HG03432 (cell line): ENCODE measurements at regions not wholly inside any gene's neighbourhood (a gene's known extent, or its start where the extent isn't known, plus 50 kb on each side); places are given as distances from the start of the nearest gene placed in this dataset.
A peak's percentile ranks its signal among the peaks of the same experiment; 100 is the strongest.

ENCODE experiments used
- ATAC-seq: cut with Tn5 transposase; IDR thresholded peaks from one replicate; pipeline ENCODE4 v1.9.1; 2021; ENCODE audit warnings: mild to moderate bottlenecking, moderate library complexity; ENCODE audit not compliant: unreplicated experiment

DNA sequence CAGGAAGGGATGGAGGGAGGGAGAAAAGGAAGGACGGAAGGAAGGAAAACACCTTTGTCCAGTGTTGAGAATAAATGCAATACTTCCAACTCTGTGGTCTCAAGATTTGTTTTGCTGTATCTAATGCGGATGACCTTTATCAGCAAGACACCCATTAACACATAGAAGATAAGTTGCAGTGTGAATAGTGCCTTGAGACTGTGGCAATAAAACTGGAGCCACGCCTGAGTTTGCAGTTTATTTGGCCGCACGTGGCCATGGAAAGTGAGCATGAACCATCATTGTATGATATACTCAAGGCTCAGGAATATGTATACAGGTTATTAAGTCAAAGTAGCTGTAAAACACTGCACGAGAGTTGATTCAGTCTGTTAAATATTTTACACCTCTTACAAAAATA is 113.6 kb upstream of the EEA1 start:
- no peak for ATAC-seq

DNA sequence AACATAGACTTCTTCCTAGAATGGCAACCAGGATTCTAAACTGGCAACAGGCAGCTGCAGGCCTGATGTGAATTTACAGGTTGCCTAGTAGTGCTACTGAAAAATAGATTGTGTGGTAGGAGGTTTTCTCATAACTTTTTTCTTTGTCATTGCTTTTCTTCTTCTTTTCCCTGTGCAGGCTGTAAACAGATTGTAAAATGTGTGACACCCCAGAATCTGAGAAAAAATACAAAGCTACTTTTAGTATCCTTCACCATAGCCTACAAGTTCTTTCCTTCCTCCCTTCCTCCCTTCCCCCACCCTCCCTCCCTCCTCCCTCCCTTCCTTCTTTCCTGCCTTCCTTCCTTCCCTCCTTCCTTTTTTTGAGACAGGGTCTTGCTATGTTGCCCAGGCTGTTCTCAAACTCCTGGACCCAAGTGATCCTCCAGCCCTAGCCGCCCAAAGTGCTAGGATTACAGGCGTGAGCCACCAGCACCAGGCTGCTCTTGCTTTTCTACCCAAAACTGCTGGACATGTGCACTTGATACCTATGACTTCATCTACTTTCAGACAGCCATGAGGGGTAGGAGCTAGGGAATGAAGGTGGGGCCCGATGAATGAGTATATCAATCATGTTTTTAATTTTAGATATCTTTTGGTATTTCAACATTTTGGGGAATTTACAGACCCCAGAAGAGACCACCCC is 114.2 kb upstream of the EEA1 start:
- no peak for ATAC-seq

DNA sequence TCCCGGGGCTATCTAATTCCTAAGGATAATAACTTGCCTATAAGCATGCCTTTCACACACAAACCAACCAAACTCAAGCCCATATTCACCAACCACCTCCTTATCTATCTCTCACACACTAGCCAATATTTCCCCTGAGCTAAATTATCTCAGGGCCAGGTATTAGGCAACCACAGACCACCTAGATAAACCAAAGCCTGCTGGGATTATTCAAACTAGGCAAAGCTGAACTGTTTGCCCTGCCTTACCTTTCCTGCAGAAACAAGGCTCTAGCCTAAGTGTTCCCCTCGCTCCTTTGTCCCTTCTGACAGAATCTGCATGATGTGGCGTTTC is 114.7 kb upstream of the EEA1 start:
- no peak for ATAC-seq

DNA sequence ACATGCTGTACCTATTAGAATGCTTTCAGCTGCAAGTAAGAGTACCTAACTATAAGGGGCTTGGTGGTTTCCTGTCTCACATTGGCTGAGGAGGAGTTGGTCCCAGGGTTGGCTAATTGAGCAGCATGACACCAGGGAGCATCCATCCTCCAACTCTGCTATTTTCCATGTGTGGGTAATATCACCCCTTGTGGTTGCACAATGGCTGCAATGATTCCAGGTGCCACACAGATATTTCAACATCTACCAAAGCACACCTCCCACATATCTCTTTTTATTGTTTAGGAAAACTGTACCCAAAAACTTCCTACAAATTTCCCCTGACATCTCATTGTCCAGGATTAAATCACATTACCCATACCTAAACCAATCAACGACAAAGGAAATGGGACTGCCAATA is 118.0 kb upstream of the EEA1 start:
- no peak for ATAC-seq

DNA sequence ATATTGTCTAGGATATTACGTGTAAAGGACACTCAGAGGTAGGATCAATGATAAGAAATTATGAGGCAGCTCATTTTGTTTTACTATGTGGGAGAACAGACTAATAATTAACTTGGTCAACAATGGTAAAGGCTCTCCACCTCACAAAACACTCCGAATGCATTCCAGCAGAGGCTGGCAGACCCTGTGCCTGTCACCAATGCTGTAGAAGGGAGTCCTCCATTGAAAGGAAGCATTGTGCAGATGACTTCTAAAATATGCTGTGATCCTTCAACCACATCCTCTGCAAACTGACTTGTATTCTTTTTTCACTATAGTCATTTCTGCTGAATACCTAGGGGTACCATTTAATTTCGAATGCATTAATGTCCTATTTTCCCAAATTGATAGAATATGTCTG is 119.6 kb upstream of the EEA1 start:
- ATAC-seq, result no peak

DNA sequence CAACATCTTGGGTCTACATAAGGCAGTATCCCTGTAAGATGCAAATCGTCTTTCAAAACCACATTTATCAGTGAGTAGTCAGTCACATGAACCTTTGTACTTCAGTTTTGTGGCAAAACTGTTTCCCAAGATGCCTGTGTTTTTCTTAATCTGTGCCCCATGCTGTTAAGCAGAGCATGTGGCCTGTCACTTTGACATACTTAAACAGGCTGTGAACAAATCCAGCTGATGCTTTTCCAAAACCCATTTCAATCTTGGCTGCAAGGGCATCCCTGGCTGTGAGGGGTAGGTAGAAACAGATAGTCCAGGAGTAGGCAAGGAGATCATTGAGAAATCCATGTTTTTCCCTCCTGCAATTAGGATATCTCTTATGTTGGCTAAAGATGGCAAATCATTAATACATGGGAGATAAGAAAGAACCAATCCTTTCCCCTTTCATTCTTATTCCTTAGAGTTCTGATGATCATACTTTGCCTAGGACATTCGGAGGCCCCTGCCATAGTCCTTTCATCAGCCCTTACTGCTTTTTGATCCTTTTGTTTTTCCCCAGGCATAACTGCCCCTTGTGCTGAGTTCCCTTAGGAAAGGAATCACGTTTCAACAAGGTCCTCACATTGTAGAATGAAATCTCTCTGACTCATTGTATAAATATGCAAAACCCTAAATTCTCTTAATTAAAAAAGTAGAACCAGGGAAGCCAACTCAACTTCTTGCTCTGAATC is 121.1 kb upstream of the EEA1 start:
- no peak for ATAC-seq

DNA sequence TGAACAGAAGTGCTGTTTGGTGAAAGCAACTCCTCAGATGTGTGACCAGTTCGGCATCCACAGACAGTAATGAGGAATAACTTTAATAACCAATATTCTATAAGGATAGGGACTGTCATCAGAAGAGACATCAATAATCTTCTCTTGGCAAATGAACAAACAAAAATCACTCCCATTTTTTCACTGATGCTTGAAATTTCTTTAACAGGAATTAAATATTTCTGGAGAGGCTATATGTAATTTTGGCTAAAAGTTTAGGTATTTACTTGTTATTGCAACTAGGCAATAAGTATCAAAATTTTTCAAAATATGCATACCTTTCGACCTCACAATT is 121.6 kb upstream of the EEA1 start:
- ATAC-seq, result no peak

DNA sequence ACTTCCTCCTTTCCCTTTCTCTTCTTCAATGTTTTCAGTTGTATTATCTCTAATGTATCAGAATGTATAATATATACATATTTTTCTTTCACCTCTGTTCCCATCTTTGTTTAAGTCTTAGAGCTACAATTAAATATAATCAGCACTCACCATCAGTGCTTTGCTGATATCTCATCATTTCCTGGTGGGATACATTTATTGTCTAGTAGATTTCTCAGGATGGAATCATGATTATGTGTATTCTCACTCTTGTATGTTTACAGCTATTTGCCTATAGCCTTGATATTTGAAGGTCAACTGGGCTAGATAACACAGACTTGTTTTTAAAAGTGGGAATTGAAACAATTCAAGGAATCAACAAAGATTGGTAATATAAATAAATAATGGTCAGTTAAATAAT is 124.9 kb upstream of the EEA1 start:
- ATAC-seq, result no peak

DNA sequence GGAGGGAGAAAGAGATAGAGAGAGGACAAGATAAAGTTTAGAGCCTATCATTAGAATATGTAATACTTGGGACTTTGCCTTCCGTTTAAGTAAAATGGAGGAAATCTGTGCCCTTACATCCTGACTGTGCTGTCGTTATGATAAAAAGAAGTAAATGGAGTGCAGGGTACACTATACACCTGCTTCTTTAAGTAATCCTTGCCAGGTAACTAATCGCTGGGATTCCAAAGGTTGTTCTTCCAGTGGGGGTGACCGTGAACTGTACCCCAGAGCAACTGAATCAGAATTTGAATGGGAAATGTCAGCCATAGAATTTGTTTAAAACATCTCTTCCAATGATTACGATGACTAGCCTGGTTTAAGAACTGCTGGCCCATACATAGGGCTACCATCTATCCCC is 126.1 kb upstream of the EEA1 start:
- ATAC-seq, result no peak

DNA sequence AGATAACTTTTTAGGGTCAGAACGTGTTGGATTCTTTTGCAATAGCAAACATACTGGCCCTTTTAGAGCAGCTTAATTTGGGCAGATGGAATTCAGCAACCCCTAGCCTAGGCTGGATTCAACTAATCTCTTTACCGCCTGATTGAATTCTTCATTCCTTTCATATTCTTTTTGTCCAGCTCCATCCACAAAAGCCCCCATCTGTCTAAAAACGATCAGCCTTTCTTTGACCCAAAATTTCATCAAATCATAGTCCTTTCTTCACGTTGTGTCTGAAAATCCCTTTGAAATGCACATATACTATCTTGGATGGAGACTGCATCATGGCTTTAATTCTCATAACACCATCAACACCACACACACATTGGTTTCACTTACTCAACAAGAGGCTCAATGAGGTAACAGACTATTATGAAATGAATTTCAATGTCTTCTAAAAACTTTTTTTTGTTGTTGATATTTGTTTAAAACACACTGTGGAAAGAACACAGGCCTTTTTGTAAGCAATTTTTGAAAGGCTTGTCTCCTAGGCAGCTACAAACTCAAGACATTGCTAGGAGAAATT is 128.0 kb upstream of the EEA1 start:
- ATAC-seq, result no peak

DNA sequence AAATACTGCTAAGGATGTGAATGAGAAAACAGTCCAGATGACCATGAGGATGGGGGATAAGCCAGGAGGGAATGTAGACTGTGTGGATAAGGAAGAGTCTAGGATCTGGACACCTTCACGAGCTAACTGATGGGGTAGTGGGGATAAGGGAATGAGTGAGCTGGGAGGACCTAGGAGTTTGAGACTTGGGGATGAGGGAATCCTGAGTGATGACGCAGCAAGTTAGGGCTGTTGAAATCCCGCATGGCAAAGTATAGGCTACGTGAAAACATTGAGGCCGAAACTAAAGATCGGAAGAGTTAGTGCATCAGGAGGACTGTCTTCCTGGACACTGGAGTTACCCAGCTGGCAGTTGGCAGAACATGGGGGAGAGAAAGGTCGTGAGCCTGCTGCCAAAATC is 129.2 kb upstream of the EEA1 start:
- ATAC-seq, result no peak

DNA sequence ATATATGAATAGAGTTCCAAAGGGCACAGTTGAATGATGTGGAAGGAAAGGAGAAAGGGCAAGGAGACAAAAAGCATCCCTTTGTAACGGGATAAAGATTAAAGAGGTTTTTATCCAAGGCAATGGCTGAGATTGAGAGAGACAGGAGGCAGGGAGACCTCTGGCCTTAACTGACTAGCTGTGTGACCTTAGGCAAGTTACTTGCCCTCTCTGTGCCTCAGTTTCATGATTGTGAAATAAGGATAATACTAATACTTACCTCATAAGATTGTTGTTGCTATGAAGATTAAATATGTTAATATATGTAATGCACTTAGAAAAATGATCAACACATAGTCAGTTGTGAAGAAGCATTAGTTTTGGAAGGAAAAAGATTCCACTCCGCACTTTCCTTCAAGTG is 130.2 kb upstream of the EEA1 start:
- ATAC-seq, result no peak

DNA sequence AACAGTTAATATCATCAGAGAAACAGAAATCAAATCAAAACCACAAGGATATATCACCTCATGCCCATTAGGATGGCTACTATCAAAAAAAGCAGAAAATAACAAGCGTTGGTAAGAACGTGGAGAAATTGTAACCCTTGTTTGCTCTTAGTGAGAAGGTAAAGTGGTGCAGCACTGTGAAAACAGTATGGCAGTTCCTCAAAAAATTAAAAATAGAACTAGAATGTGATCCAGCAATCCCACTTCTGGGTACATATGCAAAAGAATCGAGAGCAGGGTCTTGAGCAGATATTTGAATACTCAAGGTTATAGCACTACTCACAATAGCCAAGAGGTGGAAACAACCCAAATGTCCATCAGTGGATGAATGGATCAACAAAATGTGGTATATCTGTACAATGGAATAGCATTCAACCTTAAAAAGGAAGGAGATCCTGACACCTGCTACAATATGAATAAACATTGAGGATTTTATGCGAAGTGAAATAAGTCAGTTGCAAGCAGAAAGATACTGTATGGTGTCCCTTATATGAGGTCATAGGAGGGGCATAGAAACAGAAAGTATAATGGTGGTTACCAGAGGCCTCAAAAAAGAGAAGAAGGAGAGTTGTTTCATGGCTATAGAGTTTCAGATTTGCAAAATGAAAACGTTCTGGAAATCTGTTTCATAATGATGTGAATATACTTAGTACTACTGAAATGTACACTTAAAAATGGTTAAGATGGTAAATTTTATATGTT is 131.0 kb upstream of the EEA1 start:
- peak; percentile 99 for ATAC-seq

DNA sequence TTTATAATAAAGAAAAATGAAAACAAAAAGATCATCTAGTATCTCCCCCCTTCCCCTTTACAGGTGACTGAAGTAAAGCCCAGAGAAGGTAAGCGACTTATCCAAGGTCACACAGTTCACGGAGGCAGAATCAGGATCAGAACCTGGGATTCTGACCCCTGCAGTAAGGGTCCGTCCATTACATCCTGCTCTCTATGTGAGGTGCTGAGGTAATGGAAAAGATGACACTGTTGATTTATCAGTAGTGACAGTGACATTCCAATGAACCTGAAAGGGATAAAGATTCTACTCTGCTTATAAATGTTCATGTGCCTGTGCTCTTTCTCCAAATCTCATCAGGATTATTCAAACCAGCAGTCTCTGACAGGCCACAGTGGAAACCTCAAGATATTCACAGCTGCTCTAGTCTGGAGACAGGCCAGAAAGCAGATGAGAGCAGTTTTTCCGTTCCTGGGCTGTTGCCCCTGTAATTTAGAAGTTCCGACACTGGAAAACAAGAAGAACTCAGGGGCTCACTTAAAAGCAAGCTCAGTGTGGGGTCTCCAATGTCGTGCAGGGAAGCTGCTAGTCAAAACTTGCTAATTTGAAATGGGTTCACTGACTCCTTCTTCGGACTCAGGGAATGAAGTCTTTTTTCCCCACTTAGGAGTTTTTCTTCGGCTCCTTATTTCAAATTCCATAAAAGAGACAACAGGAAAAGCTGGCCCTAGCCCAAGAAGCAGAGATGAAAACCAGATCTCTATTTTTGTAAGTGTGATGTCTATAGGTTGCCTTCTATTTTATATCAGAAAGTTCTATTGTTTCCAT is 131.8 kb upstream of the EEA1 start:
- peak; percentile 47 for ATAC-seq

DNA sequence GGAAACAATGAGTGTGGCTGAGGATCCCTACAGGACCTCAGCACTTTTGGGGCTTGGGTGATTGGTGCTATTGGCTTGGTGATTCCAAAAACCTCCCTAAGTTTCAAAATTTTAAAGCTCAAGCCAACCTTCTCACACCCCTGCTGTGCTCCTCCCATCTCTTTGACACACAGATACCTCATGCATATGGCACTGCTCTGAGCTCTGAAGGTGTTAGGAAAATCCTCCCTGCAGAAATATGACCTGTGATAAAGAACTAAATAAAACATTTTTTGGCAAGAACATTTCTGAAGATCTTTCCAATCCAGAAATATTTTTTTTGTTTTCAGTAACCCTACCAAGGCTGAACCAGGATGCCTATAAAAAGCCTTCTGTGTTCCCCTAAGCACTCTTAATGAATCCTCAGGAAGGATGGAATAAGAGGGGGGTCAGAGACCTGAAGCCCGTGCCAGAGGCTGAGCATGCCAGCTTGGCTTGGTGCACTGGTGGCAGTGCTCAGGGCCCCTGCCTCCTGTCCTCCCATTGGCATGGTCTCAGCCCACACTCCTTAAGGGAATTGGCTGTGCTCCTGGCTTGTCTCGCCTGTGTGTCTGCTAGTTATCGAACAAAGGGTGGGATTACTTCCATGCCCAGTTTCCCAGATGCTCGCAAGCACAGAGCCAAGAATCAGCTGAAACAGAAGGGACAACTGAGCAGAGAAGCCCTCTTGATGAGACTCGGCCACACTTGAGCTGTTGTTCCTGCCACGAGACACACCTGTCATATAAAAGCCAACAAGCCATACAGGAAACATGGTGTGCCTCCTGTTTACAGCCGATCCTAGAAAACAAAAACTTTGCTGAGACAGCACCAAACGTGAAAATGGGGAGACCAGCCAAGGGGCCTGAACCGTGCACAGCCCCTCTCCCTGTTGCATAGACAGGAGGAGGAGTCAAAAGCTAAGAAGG is 132.7 kb upstream of the EEA1 start:
- ATAC-seq, result no peak

DNA sequence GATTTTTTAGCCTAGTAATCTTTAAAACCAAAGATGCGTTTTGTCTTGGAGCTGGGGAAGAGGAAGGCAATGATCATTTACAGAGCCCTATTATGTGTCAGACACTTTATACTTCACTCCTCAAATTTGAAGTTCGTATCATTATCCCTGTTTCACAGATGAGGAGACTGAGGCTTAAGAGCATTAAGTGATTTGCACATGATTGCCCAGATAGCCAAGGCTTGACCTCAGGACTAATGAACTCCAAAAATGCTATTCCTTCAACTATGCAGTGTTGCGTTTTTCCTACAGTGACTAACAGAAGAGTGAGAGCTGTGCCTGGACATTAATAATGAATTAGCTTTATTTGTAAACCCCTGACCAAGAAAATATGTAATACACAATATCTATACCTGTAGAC is 136.8 kb upstream of the EEA1 start:
- no peak for ATAC-seq

DNA sequence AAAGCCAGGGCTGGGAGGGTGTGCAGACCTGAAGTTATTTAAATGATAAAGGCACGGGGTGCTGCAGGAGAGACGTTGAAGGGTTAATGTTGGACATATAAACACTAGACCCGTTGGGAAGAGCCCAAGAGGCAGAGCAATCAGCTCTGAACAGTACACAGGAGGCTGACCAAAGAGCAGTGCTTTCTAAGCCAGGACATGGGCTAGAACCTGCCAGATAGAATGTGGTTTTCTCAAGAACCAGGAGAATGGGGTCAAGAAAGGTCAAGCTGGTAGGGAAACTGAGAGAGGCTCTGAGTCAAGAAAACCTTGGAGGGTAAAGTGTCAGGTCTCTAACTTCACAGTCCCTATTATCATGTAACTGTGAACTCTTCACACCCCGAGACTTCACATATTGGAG is 143.2 kb upstream of the EEA1 start:
- no peak for ATAC-seq

DNA sequence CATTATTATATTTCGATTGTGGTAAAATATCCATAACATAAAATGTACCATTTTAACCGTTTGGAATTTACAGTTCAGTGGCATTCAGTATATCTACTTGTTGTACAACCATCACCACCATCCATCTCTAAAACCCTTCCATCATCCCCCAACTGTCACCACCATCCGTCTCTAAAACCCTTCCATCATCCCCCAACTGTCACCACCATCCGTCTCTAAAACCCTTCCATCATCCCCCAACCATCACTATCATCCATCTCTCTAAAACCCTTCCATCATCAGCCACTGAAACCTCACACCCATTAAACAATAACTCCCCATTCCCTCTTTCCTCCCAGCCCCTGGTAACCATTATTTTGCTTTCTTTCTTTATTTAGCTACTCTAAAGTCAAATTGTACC is 144.2 kb upstream of the EEA1 start:
- no peak for ATAC-seq

DNA sequence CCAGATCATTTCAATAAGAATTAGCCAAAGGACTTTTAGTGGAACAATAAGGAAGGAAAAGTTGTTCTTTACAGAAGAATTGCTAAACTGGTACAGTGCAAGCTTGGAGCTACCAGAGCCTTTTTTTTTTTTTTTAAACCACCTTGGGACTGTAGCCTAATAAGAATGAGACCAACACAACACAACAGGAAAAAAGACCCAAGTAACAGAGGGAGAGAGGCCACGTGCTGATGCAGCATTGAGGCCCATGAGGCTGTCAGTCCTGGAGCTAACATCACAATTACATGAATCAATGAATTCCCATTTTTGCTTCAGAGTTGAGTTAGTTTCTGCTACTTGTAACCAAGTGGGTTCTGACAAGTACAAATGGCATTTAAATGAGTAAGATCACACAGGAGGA is 149.0 kb upstream of the EEA1 start:
- no peak for ATAC-seq

DNA sequence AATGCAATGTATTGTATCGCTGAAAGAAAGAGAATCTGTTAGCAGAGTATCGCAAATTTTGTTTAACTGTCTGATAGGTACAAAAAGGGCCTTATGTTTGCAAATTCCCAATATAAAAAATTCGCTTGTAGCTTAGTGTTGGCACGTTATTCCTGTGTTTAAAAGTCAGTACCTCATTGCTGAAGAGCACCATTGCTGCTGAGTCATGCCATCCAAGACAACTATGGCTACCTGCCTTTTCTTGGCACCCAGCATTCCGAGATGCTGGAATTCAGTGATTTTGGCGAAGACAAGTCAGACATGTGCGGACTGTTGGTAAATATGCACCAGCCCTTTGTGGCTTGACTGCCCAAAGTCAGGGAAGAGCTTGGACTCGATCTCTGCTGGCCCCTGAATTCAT is 149.5 kb upstream of the EEA1 start:
- no peak for ATAC-seq
